Testis (tissue), 2 donors: ENCODE measurements at regions not wholly inside any gene's neighbourhood (a gene's known extent, or its start where the extent isn't known, plus 50 kb on each side); places are given as distances from the start of the nearest gene placed in this dataset.

Experiments
- DNase-seq: peaks from one replicate; pipeline ENCODE4 v3.0.0-alpha.2; 2019
- H3K27ac ChIP-seq, 2 donors: fragments of 200-600 bp; sonication (generic); one replicate each; pipeline ENCODE4 v1.5.1; 2019
- H3K27me3 ChIP-seq: fragments of 200-600 bp; sonication (generic); one replicate; pipeline ENCODE4 v1.5.1; 2019
- H3K36me3 ChIP-seq: fragments of 200-600 bp; sonication (generic); one replicate; pipeline ENCODE4 v1.5.1; 2017; ENCODE audit warnings: low read depth; ENCODE audit errors: missing control alignments
- H3K4me1 ChIP-seq: fragments of 200-600 bp; sonication (generic); one replicate; pipeline ENCODE4 v1.5.1; 2019
- H3K4me3 ChIP-seq, 2 donors: fragments of 200-600 bp; sonication (generic); one replicate each; pipeline ENCODE4 v1.5.1; 2017 to 2019
- H3K9me3 ChIP-seq: fragments of 200-600 bp; sonication (generic); one replicate; pipeline ENCODE4 v1.5.1; 2017
- POLR2A ChIP-seq: fragments of 450-650 bp; IDR thresholded peaks from one replicate; pipeline ENCODE4 v1.6.1; 2017; ENCODE audit warnings: antibody characterized with exemption, mild to moderate bottlenecking, moderate library complexity
- WGBS, 2 donors: methylation state at CpG; one replicate each; pipeline ENCODE4 v1.1.5; 2018; 5-methylcytosine and 5-hydroxymethylcytosine counted together
- intact Hi-C: fragments of 100-400 bp; cut with DNase I; formaldehyde crosslinking; loops from one replicate; pipeline ENCODE4 v1.15.1; 2023; ENCODE audit warnings: low total_unique reads
- TF ChIP-seq, protein P1 (sequence below), 3 experiments: fragments of 450-650 bp in 2 of 3; fragments of 200-600 bp in 1 of 3; sonication (generic) in 1 of 3; IDR thresholded peaks; one replicate each; pipeline ENCODE4 v1.5.1; 2016 to 2019; ENCODE audit warnings: antibody characterized with exemption in 3 of 3, mild to moderate bottlenecking in 2 of 3, moderate library complexity in 1 of 3

DNA sequence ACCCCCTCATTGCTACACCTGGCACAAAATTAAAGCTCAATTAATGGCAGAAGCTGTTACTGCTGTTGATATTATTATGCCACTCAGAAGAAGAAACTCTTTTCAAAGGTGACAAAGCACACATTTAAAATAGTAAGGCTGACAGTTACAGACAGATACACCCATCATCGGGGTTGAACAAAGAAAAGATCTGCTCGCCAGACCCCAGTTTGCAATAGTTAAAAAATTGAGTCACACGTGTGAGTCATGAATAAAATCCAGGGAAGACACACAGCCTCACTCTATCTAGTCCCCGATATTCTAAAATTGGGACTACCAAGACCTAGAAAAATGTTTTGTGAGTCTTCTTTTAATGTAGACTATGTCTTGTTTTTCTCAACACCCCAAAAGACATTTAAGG is 330.0 kb upstream of the SOX9 start:
- no peaks in the 10 kb centered on the region for H3K9me3 ChIP-seq
- no peak overlapping the region for H3K4me3 ChIP-seq
- TF ChIP-seq POLR2A: no peak
- TF ChIP-seq, protein P1, sequence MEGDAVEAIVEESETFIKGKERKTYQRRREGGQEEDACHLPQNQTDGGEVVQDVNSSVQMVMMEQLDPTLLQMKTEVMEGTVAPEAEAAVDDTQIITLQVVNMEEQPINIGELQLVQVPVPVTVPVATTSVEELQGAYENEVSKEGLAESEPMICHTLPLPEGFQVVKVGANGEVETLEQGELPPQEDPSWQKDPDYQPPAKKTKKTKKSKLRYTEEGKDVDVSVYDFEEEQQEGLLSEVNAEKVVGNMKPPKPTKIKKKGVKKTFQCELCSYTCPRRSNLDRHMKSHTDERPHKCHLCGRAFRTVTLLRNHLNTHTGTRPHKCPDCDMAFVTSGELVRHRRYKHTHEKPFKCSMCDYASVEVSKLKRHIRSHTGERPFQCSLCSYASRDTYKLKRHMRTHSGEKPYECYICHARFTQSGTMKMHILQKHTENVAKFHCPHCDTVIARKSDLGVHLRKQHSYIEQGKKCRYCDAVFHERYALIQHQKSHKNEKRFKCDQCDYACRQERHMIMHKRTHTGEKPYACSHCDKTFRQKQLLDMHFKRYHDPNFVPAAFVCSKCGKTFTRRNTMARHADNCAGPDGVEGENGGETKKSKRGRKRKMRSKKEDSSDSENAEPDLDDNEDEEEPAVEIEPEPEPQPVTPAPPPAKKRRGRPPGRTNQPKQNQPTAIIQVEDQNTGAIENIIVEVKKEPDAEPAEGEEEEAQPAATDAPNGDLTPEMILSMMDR (IDR thresholded peaks at IDR 0.05): no peak
- H3K27me3 ChIP-seq: no peaks in the 10 kb centered on the region
- no peak for DNase-seq
- WGBS, 2 donors: 76 to 84% methylated on average over 4 of the region's 4 CpGs
- H3K4me1 ChIP-seq: no peaks in the 10 kb centered on the region
- H3K36me3 ChIP-seq: no peaks in the 10 kb centered on the region
- H3K27ac ChIP-seq: no peak overlapping the region
- intact Hi-C loops: no loop called here

- TF ChIP-seq, protein P1 (IDR thresholded peaks at IDR 0.05): no peak
- no peak for TF ChIP-seq POLR2A
- intact Hi-C loops: no loop called here
- 70% methylated on average over 4 of the region's 4 CpGs for WGBS, 2 donors
Observed at GRCh38 chr17:71791311-71791710, 329.5 kb upstream of the SOX9 start.

GRCh38 chr17:71792966-71793365 is 327.9 kb upstream of the SOX9 start:
- Histone ChIP-seq H3K9me3 (no peaks in the 10 kb centered on the region), H3K4me1 (no peaks in the 10 kb centered on the region), H3K36me3 (no peaks in the 10 kb centered on the region), H3K27me3 (no peaks in the 10 kb centered on the region), H3K27ac (no peak overlapping the region), H3K4me3 (peak overlapping the region in 1 of 2 donors; percentile 3)
- no peak for TF ChIP-seq POLR2A
- TF ChIP-seq, protein P1 (IDR thresholded peaks at IDR 0.05): no peak
- DNase-seq: no peak
- WGBS, 2 donors: 63 to 65% methylated on average over 7 of the region's 7 CpGs
- intact Hi-C loops: no loop called here

More at GRCh38 chr17:71791311-71791710, 329.5 kb upstream of the SOX9 start:
- H3K4me3 ChIP-seq: no peak overlapping the region
- DNase-seq: no peak
- no peaks in the 10 kb centered on the region for H3K4me1 ChIP-seq
- H3K27ac ChIP-seq: no peak overlapping the region
- H3K9me3 ChIP-seq: no peaks in the 10 kb centered on the region
- H3K27me3 ChIP-seq: no peaks in the 10 kb centered on the region
- H3K36me3 ChIP-seq: no peaks in the 10 kb centered on the region

GRCh38 chr17:71793518-71793917 is 327.3 kb upstream of the SOX9 start:
- Histone ChIP-seq H3K27me3 (no peaks in the 10 kb centered on the region), H3K4me3 (no peak overlapping the region), H3K4me1 (no peaks in the 10 kb centered on the region), H3K36me3 (no peaks in the 10 kb centered on the region), H3K9me3 (no peaks in the 10 kb centered on the region), H3K27ac (no peak overlapping the region)
- no peak for DNase-seq
- TF ChIP-seq POLR2A: no peak
- TF ChIP-seq, protein P1 (IDR thresholded peaks at IDR 0.05): no peak
- intact Hi-C loops: no loop called here
- WGBS, 2 donors: 74 to 93% methylated on average over 2 of the region's 2 CpGs

DNA sequence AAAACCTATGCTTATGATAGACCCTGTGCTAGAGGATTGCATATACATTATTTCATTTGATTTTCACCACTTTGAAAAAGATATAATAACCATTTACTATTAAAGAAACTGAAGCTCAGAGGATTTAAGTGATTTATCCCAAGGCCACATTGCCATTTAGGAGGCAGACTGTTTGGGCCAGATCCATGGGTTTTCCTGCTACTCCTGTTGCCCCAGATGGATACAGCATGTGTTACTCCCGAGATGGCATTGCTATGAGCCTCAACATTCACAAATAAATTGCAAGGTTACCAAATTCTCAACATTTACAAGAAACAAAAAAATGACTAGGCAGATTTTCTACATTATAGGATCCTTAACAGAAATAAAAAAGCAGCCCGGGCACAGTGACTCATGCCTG is 322.1 kb upstream of the SOX9 start:
- Histone ChIP-seq H3K4me3 (no peak overlapping the region), H3K27me3 (no peaks in the 10 kb centered on the region), H3K27ac (no peak overlapping the region), H3K4me1 (no peaks in the 10 kb centered on the region), H3K36me3 (no peaks in the 10 kb centered on the region), H3K9me3 (no peaks in the 10 kb centered on the region)
- DNase-seq: no peak
- 73 to 85% methylated on average over 2 of the region's 2 CpGs for WGBS, 2 donors
- intact Hi-C loops: no loop called here
- TF ChIP-seq POLR2A: no peak
- TF ChIP-seq, protein P1 (IDR thresholded peaks at IDR 0.05): no peak
